ENCODE measurements at regions not wholly inside any gene's neighbourhood (a gene's known extent, or its start where the extent isn't known, plus 50 kb on each side); places are given as distances from the start of the nearest gene placed in this dataset.

DNA sequence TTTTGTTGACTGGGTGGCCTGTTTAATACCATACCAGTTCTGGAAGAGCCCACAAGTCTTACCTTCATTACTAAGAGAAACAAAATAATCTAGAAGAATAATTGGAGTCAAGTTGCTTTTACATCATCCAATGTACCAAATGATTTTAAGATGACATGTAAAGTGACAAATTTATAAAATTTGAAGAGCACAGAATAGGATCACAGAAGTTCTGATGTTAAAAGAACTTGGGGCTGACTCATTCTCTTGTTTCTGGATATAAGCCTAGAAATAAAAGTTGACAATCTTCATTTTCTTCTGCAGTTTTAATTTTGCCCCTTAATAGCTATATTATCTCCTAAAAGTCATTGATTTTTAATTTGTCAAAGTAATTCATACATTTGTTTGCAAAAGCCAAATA, 317.5 kb upstream of the MARCKS start:
- Histone ChIP-seq H3K36me3 (ENCODE audit: control insufficient read depth in 4 of 4, insufficient read depth in 3 of 4, low read depth in 1 of 4, low read length in 3 of 4) (no peaks in the 10 kb centered on the region), H3K27me3 (ENCODE audit: control insufficient read depth in 4 of 4, insufficient read depth in 4 of 4, low read length in 3 of 4) (no peaks in the 10 kb centered on the region), H3K9ac (ENCODE audit: low read depth in 1 of 2, low read length in 2 of 2) (no peak overlapping the region), H3K4me1 (ENCODE audit: control insufficient read depth in 4 of 4, insufficient read depth in 4 of 4, low read length in 3 of 4) (no peaks in the 10 kb centered on the region), H3K4me3 (ENCODE audit: low read depth in 1 of 3, low read length in 3 of 3) (no peak overlapping the region), H3K27ac (ENCODE audit: low read depth in 1 of 2, low read length in 2 of 2) (no peak overlapping the region), H3K9me3 (ENCODE audit: control insufficient read depth in 4 of 4, low read length in 3 of 4) (no peaks in the 10 kb centered on the region)
- TF ChIP-seq CTCF (IDR thresholded peaks at IDR 0.05; ENCODE audit: low read depth, low read length, missing input control) (no peak), FOXA1 (IDR thresholded peaks at IDR 0.05) (no peak), SP1 (IDR thresholded peaks at IDR 0.05) (no peak), RXRA (IDR thresholded peaks at IDR 0.05) (no peak), YY1 (IDR thresholded peaks at IDR 0.05) (no peak), REST (IDR thresholded peaks at IDR 0.05) (no peak), TAF1 (conservative IDR thresholded peaks at IDR 0.05) (no peak), EGR1 (IDR thresholded peaks at IDR 0.05; ENCODE audit: low read depth in 2 of 2) (no peak), JUND (IDR thresholded peaks at IDR 0.05) (no peak), HNF4G (IDR thresholded peaks at IDR 0.05) (no peak), RAD21 (IDR thresholded peaks at IDR 0.05) (no peak), GABPA (IDR thresholded peaks at IDR 0.05 in 1 of 2, conservative IDR thresholded peaks at IDR 0.05 in 1 of 2) (no peak), NR2F2 (IDR thresholded peaks at IDR 0.05) (no peak), HNF4A (conservative IDR thresholded peaks at IDR 0.05) (no peak), ATF3 (IDR thresholded peaks at IDR 0.05) (no peak), FOXA2 (IDR thresholded peaks at IDR 0.05) (no peak)
- TF ChIP-seq, protein P1, sequence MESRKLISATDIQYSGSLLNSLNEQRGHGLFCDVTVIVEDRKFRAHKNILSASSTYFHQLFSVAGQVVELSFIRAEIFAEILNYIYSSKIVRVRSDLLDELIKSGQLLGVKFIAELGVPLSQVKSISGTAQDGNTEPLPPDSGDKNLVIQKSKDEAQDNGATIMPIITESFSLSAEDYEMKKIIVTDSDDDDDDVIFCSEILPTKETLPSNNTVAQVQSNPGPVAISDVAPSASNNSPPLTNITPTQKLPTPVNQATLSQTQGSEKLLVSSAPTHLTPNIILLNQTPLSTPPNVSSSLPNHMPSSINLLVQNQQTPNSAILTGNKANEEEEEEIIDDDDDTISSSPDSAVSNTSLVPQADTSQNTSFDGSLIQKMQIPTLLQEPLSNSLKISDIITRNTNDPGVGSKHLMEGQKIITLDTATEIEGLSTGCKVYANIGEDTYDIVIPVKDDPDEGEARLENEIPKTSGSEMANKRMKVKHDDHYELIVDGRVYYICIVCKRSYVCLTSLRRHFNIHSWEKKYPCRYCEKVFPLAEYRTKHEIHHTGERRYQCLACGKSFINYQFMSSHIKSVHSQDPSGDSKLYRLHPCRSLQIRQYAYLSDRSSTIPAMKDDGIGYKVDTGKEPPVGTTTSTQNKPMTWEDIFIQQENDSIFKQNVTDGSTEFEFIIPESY (IDR thresholded peaks at IDR 0.05), result no peak
- TF ChIP-seq, protein P2, sequence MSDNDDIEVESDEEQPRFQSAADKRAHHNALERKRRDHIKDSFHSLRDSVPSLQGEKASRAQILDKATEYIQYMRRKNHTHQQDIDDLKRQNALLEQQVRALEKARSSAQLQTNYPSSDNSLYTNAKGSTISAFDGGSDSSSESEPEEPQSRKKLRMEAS (IDR thresholded peaks at IDR 0.05), result no peak
- no peak for DNase-seq (ENCODE audit: low spot score)

DNA sequence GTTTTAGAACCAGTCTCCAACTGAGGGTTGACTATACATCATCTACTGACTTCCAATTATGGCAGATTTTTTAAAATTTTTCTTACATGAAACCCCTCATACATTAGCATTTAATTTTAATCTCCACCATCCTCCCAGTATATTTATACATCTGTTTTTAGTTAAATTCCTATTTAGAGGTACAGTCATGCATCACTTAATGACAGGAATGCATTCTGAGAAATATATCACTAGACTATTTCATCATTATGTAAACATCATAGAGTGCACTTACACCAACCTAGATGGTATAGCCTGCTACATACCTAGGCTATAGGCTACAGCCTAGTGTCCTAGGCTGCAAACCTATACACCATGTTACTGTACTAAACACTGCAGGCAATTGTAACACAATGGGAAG, 316.7 kb upstream of the MARCKS start:
- H3K27me3 ChIP-seq (ENCODE audit: control insufficient read depth in 4 of 4, insufficient read depth in 4 of 4, low read length in 3 of 4), result no peaks in the 10 kb centered on the region
- no peaks in the 10 kb centered on the region for H3K36me3 ChIP-seq (ENCODE audit: control insufficient read depth in 4 of 4, insufficient read depth in 3 of 4, low read depth in 1 of 4, low read length in 3 of 4)
- no peak overlapping the region for H3K9ac ChIP-seq (ENCODE audit: low read depth in 1 of 2, low read length in 2 of 2)
- H3K4me1 ChIP-seq (ENCODE audit: control insufficient read depth in 4 of 4, insufficient read depth in 4 of 4, low read length in 3 of 4), result no peaks in the 10 kb centered on the region
- DNase-seq (ENCODE audit: low spot score), result no peak
- H3K27ac ChIP-seq (ENCODE audit: low read depth in 1 of 2, low read length in 2 of 2), result no peak overlapping the region
- H3K9me3 ChIP-seq (ENCODE audit: control insufficient read depth in 4 of 4, low read length in 3 of 4), result no peaks in the 10 kb centered on the region
- H3K4me3 ChIP-seq (ENCODE audit: low read depth in 1 of 3, low read length in 3 of 3), result no peak overlapping the region
- TF ChIP-seq SP1 (IDR thresholded peaks at IDR 0.05) (no peak), GABPA (IDR thresholded peaks at IDR 0.05 in 1 of 2, conservative IDR thresholded peaks at IDR 0.05 in 1 of 2) (no peak), CTCF (IDR thresholded peaks at IDR 0.05; ENCODE audit: low read depth, low read length, missing input control) (no peak), TAF1 (conservative IDR thresholded peaks at IDR 0.05) (no peak), NR2F2 (IDR thresholded peaks at IDR 0.05) (no peak)
- TF ChIP-seq, protein P2 (IDR thresholded peaks at IDR 0.05), result no peak
- TF ChIP-seq, protein P1 (IDR thresholded peaks at IDR 0.05), result no peak
